Inferior parietal cortex (tissue), 1 donor: ENCODE measurements at regions not wholly inside any gene's neighbourhood (a gene's known extent, or its start where the extent isn't known, plus 50 kb on each side); places are given as distances from the start of the nearest gene placed in this dataset.
"Not testable (repeated sequence)": the region's sequence is repeated elsewhere in the genome, so short reads cannot be mapped to it uniquely, and the experiment has no call there.

Experiments used
- DNase-seq: peaks from one replicate; pipeline ENCODE4 v3.0.0-alpha.2; 2016; ENCODE audit errors: extremely low spot score

DNA sequence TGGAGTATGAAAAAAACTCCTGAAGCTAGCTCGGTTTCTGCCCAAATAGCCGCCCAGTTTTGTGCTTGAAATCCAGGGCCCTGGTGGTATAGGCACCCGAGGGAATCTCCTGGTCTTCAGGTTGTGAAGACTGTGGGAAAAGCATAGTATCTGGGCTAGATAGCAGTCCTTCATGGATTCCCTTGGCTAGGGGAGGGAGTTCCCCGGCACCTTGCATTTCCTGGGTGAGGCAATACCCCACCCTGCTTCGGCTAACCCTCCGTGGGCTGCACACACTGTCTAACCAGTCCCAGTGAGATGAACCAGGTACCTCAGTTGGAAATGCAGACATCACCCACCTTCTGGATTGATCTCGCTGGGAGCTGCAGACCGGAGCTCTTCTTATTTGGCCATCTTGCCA lies 184.5 kb upstream of the SLC35B3 start:
- DNase-seq, result no peak

DNA sequence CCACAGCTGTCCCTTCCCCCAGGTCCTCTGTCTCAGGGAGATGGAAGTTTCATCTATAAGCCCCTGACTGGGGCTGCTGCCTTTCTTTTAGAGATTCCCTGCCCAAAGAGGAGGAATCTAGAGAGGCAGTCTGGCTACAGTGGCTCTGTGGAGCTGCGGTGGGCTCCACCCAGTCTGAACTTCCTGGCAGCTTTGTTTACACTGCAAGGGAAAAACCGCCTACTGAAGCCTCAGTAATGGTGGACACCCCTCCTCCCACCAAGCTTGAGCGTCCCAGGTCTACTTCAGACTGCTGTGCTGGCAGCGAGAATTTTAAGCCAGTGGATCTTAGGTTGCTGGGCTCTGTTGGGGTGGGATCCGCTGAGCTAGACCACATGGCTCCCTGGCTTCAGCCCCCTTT lies 184.1 kb upstream of the SLC35B3 start:
- not testable (repeated sequence) for DNase-seq

DNA sequence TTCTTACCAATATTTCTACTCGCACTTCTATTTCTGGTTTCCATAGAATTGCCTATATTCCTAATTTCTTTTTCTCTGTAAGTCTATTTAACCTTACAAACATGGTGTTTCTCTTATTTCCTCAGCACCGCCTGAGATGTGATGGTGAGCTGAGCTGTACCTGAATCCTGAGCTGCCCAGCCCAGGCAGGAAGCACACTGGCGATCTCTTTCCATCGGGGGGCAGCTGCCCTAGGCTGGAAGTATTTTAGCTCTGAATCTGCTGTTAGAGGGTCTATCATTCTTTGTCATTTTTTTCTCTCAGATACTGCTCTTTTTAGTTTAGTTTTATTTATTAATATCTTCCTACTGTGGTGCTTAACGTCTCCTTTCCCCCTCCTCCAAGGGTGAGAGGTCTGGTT lies 173.4 kb upstream of the SLC35B3 start:
- DNase-seq, result no peak

DNA sequence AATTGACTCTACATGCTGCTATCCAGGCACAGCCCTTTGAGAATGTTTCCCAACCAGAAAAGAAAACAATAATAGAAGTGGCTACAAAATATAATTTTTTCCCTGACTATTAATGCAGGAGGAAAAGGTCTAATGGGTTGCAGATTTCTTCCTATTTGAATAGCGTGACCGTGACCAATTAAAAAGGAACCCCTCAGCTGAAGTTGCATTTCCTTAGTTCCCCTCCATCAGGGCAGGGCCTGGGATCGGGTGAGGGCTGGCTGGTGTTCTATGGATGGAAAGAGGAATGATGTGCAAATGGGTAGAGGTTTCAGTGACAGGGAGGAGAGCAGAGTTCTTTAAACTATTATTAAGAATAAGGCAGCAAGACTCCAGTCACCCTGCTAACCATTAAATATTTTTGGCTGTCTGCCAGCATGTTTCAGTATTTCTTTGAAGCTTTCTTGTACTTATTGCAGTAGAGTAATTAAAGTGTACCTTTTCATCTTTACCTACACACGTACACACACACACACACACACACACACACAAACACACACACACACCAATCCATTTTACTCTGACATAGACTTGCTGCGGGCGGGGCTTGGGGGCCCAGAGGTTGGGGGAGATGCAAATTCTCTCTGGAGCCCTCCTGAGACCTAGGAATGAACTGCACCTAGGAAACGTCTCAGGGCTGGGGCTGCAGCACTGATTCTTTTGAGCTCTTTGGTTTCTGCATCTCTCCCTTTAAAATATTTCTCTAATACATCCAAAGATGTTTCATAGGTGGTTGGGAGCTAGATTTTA lies 154.8 kb upstream of the SLC35B3 start:
- DNase-seq, result no peak

DNA sequence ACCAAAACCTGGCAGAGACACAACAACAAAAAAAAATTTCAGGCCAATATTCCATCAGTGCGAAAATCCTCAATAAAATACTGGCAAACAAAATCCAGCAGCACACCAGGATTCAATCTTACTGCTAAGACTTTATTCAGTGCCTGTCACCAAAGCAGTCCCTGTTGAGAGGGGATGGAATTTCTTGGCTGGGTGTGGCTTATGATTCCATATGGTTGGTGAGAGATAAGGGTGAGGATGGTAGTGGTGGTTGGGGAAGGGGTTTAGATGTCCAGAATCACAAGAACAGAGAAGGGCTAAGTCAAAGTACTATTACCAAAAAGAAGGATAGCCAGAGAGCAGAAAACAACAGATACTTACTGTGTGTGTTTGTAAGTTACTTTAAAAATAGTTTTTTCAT lies 152.8 kb upstream of the SLC35B3 start:
- no peak for DNase-seq

DNA sequence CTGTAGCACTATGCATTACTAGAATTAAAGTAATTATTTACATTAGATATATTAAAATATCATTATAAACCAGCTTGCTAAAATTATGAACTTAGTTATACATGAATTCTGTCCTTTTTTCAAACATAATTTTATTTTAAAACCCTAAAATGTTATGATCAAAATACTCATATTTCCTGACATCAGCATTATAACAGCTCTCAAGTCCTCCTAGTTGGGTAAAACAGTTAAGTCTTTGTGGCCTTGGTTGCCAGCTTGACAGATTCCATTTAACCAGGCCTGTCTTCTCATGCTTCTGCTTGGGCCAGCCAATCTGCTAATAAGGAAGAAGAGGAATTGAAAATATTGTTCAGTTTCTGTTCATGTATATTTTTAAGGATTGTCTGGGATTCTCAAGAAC lies 147.9 kb upstream of the SLC35B3 start:
- DNase-seq, result no peak

DNA sequence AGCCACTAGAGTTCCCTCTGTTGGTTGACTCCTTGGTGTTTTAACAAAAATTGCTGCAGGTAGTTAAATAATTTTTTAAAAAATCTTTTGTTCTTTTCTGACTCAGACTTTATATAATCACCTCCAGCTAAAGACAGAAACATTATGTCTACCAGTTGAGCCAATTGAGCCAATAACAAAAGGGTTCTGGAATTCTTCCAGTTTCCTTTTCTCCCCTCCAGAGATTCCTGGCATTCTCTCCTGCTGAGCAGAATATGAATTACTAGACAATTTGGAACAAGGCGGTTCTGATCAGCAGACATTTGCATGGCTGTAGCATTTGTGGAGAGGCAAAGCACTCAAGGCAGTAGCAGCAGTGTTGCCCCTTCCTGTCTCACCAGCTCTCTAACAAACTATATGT lies 144.0 kb upstream of the SLC35B3 start:
- no peak for DNase-seq

DNA sequence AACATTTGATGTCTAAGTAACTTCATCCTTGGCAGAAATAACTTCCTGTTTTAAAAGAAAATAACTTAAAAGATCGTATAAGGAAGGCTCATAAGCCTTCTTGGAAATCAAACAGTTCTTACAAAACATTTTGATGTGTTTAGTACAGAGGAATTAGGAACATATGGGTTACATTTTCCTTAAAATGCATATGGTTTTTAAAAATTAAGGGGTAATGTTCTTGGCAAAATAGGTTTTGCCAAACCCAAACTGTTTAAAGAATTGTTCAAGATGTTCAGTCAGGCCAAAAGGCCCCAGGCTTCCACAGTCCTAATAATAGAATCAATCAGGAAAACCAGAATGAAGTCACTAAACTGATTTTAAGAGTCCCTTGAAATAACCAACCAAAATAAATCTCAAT lies 142.7 kb upstream of the SLC35B3 start:
- no peak for DNase-seq

DNA sequence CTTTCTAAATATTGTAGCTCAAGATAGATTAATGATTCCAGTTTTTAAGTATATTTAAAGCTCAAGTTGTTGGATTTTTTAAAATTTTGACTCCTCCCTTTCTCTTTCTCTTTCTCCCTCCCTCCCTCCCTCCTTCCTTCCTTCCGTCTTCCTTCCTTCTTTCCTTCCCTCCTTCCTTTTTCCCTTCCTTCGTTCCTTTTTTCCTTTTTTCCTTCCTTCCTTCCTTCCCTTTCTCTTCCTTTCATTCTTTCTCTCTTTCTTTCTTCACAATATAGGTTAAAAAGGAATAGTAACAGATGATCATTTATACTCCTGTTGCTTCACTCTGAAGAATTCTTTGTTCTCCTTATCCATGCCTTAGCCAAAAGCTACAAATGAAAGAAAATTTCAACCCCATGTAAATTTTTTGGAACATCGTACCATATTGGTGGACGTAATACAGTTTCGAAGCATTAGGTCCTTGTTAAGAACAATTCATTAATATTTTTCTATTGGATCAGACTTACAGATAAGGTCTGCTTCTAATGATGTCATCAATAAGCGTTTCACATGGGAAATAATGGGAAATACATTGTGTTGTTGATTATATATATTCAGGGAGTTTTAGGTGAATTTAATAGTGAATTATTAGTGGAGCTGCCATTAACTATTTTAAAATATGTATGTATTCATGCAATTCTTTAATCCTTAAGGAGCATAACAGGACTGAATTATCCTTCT lies 139.6 kb upstream of the SLC35B3 start:
- no peak for DNase-seq

DNA sequence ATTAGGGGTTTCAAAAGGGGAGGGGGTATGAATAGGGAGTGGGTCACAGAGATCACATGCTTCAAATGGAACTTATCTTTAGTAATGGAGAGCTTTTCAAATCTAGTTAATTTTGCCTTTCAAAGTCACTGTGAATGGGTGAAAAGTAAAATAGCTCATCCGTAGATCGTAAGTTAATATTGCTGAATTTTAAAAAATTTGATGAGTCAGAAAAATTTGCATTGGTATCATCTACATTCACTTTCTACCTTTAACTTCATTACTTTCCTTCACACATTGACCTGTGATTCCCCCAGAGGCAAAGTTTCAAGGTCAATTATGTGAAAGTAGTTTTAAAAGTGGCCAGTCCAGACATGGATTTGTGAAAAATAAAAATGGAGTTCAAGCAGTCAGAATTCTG lies 139.0 kb upstream of the SLC35B3 start:
- DNase-seq, result no peak

DNA sequence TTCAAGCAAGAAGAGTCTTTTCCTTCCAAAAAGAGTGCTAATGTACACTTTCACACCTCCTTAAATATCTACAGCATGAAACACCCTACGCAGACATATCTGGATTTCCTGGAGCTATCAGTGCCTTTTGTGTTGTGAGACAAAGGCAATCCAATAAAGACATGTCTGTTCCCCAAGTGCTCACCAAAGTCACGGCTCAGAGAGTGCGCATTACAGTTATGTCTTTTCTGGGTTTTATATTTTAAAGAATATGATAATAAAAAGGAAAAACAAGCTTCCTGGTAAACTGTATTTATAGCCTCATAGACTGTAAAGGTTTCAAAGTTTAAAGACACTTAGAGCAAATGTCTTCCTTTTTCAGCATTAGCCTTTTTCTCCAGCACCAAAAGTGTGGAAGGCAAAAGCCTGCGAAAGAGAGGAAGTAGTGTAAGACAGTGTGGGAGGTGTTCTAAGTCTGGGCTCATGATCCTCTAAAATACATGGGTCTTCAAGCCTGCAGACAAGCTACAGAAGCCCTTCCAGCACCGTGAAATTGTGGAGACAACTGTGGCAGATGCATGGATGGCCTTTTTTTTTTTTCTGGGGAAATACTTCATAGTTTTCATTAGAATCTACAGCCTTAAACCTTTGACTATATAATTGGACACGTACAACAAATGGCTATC lies 135.0 kb upstream of the SLC35B3 start:
- DNase-seq, result peak; percentile 53

DNA sequence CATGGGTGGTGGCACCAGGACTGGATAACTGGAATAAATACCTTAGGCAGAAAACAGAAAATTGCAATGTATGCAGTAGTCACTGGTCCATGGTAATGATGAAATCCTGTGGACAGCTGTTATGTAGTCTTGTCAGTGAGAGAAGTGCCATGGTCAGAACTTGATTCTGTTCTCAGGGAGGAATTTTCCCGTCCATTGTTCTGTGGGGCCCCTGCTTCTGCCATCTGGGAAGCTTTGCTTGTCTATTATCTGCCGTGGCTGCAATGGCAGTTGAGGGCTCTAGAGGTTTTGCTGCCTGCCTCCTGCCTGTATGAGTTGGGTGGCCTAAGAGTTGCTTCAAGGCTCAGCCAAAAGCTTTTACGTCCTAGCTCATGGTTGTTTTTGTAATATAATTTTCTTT lies 126.8 kb upstream of the SLC35B3 start:
- no peak for DNase-seq

DNA sequence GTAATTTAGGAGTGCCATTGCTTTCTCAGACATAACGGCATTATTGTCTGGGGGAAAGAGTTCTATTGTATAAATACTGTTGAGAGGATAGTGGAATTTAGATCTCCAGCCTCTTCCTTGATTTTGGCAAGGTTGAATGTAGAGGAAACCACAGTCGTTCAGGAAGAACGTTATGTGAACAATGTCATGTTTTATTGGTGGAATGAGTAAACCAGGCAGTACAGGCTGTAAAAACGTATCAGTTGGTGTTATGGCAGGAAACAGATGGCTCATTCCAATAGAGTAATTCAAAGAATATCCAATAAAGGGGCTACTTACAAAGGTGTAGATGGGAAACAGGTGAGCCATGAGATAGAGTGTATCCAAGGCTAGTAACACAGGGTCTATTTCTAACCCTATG lies 123.6 kb upstream of the SLC35B3 start:
- DNase-seq, result no peak

DNA sequence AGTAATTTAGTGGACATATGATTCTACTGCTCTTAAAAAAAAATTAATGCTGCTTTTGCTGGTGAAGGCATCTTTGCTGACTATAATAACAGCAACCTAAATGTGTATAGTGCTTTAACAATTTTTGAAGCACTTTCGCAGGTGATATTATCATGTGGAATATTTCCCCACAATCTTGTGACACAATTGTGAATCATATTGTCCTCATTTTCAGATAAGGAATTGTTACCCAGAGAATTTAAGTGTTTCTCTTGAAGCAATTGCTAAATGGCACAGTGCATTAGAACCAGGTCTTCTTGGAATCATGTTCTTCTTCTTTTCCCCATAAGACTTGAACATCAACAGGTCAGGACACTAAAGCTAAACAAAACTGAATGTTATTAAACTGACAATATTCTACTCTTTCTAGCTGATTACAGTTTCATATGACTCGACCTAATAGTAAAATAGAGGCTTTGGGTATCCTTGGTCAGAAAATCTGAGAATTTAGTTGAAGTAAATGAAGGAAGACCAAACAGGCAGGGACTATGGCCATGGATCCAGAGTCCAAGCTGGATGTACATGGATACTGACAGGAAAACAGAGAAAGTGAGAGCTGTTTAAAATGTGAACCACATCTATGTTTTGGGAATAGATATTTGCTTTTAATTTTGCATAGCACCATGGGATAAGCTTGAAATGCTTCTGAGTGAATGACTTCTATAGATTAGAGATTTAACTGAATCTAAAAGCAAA lies 121.8 kb upstream of the SLC35B3 start:
- no peak for DNase-seq

DNA sequence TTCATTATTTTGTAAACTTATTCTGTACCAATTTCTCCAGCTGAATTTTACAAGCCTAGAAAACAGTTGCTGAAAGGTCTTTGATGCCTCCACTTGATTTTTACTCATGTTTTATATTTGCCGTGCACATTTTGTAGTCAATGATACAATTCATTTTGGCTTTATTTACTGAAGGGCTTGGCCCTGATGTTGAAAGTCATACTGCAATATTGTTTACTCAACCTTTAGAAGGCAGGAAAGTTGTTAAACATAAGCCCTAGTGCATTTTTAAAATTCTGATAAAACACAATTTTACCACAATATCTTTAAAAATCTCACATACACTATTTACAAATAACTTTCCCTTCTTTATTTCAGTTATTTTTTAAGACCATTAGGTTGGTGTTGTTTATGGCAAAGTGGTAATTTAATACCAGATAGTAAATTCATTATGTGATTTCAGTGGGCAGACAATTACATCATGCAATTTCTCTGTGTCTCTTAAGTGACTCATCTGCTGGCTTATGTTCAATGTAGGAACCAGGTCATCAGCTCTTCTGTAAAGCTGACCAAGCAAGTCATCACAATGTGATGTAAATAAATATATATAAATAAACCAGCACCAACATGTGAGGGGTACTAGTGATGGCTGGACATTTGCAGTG lies 121.1 kb upstream of the SLC35B3 start:
- no peak for DNase-seq

DNA sequence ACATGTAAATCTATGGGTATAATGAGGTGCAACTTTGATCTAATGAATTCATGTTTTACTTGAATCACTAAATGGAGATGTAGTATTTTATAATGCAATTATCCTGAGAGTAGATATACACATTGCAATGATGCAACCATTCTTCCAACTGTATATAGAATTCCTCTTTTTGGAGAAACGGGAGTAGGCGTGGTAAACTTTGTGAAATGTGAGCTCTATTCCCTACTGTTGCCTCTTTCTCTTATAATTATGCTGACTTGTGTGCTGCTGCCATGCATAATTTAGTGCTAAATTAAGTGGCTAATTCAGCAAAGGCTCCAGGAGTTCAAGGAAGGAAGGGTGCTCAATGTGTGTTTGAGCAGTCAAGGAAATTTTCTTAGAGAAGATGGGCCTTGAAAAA lies 116.6 kb upstream of the SLC35B3 start:
- no peak for DNase-seq

DNA sequence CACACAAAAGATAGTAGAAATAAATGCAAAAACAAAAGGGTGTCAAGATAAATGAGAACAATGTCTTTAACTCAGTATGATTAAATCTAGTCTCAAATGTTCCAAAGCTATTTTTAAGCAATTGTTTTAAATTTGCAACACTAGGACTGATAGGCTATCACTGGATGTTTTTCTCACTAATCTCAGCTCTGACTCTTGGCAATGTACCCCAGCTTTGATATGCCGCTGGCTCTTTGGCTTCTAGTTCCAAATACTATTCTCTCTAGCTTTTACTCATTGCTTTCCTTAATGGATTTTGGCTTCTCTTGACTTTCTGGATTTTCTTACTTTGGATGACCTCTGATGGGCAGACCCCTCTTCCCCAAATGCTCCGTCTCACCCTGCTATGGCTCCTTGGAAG lies 116.0 kb upstream of the SLC35B3 start:
- DNase-seq, result no peak

DNA sequence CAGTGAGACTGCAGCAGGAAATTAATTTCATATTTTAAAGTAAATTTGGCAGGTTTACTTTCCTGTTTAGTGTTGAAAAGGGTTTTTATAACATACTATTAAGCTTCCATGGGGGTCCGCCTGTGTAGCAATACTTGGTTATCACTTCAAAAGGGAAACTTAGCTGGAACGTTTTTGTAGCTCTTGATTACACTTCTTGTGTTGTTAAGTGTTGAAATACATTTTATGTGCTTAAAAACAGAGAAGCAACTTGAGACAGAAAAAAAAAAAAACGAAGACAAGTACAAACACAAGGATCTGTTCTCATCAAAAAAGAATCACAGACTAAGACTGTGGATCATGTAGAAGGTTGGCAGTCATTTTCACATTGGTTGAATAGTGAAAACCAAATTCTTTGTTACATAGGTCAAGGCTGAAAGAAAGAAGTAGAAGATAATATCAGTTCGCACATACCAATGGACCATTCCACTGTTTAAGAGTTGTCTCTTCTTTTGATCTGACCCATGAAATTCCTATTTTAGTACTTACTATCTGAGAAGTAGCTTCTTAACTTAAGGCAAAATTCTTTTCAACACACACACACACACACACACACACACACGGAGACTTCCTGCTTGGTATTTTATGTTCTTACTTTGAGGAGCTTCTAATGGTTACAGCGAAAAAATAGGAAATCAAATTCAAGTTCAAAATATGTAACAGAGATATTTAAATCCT lies 113.9 kb upstream of the SLC35B3 start:
- DNase-seq, result no peak

DNA sequence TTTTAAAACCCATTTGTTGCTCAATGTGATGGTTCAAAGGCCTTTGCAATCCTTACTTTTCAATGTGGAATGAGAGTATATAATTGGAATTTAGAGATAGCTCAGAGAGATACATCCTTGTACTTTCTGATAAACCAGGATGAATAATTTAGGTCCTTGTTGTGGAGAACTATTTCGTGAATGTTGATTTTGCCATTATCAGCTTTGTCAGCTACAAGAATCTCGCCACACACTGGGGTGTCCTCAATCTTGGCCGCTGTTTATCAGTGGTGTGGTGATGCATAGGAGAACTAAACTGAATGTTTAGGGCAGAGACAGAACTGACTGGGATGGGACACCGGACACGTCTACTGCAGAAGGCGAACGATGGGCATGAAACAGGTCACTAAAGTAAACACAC lies 111.2 kb upstream of the SLC35B3 start:
- no peak for DNase-seq

DNA sequence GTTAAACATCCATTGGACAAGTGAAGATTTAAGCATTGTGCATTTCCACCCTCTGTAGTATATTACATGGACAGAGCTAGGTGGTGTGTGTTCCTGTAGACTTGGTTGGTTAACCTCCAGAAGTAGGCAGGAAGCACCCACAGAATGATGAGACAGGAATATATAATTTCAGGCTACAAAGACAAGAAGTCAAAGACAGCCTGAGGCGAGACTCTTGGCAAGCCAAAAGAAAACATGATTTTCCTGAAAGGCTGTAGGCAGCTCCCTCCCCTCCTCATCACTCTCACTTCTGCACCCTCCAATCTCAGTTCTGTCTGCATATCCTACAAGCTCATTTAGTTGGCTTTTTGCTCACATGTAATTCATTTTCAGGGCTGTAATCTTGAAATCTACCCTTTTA lies 110.0 kb upstream of the SLC35B3 start:
- no peak for DNase-seq

DNA sequence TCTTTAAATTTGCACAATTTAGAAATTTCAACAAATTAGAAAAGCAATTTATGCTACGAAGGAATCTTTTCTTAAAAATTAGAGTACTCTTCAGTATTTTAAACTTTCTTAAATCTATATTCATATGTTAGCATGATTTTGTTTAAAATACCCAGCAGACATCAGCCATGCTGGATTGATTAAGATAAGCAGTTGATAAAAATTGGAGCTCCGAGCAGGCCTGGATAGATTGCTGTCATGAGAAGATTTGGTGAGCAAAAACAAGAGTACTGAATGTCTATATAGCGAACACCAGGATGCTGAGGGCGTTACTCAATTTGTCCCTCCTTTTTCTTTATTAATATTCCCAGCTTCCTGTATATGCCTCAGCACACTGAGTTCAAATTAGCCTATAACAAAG lies 108.4 kb upstream of the SLC35B3 start:
- DNase-seq, result no peak
